H1 (cell line): ENCODE measurements at regions not wholly inside any gene's neighbourhood (a gene's known extent, or its start where the extent isn't known, plus 50 kb on each side); places are given as distances from the start of the nearest gene placed in this dataset.

ENCODE experiments used
- CTCF ChIA-PET: fragments of 300-600 bp; sonication (Branson Sonifier 250); formaldehyde crosslinking; loops from one replicate; lab custom pipeline; 2021; ENCODE audit not compliant: partially characterized antibody; lab: Charles Lee
- POLR2A ChIA-PET: fragments of 300-600 bp; sonication (Branson Sonifier 250); formaldehyde crosslinking; loops from one replicate; lab custom pipeline; 2021; ENCODE audit warnings: inconsistent platforms; ENCODE audit not compliant: partially characterized antibody; lab: Charles Lee
- DNase-seq, 2 experiments: peaks; one replicate each; pipeline versions ENCODE4 v3.0.0 to v3.0.0-alpha.2; 2010 to 2022; ENCODE audit warnings: low spot score in 2 of 2, low read depth in 1 of 2, mixed read lengths in 1 of 2
- FAIRE-seq: peaks from 2 replicates; lab custom pipeline; 2011; peaks lifted over from hg19 to GRCh38; lab: Jason Lieb, UNC
- H2AFZ ChIP-seq: 2 replicates; pipeline ENCODE4 v1.8.1; 2012; ENCODE audit warnings: low read length, inconsistent platforms
- H2AK5ac ChIP-seq: 2 replicates; pipeline ENCODE4 v1.6.1; 2013; ENCODE audit warnings: low read depth, low read length
- H2BK120ac ChIP-seq: replicated peaks from 2 replicates; pipeline ENCODE3; 2013; ENCODE audit warnings: low read depth, low read length, inconsistent platforms
- H2BK12ac ChIP-seq: 2 replicates; pipeline ENCODE4 v1.6.1; 2013; ENCODE audit warnings: low read depth, low read length
- H2BK15ac ChIP-seq: 2 replicates; pipeline ENCODE4 v1.6.1; 2013; ENCODE audit warnings: low read length
- H2BK20ac ChIP-seq: 2 replicates; pipeline ENCODE4 v1.6.1; 2013; ENCODE audit warnings: low read length
- H2BK5ac ChIP-seq: 2 replicates; pipeline ENCODE4 v1.6.1; 2013; ENCODE audit warnings: low read depth, low read length
- H3K14ac ChIP-seq: 2 replicates; pipeline ENCODE4 v1.6.1; 2013; ENCODE audit warnings: inconsistent platforms; ENCODE audit not compliant: insufficient read length
- H3K18ac ChIP-seq: 2 replicates; pipeline ENCODE4 v1.6.1; 2013; ENCODE audit warnings: low read length; ENCODE audit errors: extremely low read depth
- H3K23ac ChIP-seq: 2 replicates; pipeline ENCODE4 v1.6.1; 2013; ENCODE audit warnings: inconsistent platforms; ENCODE audit not compliant: insufficient read length
- H3K23me2 ChIP-seq: 2 replicates; pipeline ENCODE4 v1.6.1; 2013; ENCODE audit warnings: low read depth, low read length
- H3K27ac ChIP-seq: 2 replicates; pipeline ENCODE4 v1.6.1; 2011; ENCODE audit warnings: low read depth, low read length, inconsistent platforms
- H3K27me3 ChIP-seq, 4 experiments: replicated peaks in 1 of 4; 1 replicate in 1 of 4; 2 replicates in 3 of 4; pipeline versions ENCODE4 v1.6.1 to v1.8.1; 2011 to 2013; ENCODE audit warnings: low read length in 3 of 4, mild to moderate bottlenecking in 3 of 4, inconsistent platforms in 2 of 4, mixed read lengths in 2 of 4, moderate library complexity in 1 of 4; ENCODE audit not compliant: control insufficient read depth in 3 of 4, insufficient read depth in 3 of 4; ENCODE audit errors: extremely low read depth in 1 of 4
- H3K36me3 ChIP-seq, 4 experiments: 2 replicates each; pipeline versions ENCODE4 v1.6.1 to v1.8.1; 2011 to 2013; ENCODE audit warnings: mild to moderate bottlenecking in 4 of 4, low read length in 3 of 4, moderate library complexity in 2 of 4, control low read depth in 1 of 4, inconsistent platforms in 1 of 4; ENCODE audit not compliant: insufficient read depth in 4 of 4, control insufficient read depth in 2 of 4
- H3K4ac ChIP-seq: replicated peaks from 2 replicates; pipeline ENCODE3; 2013; ENCODE audit warnings: low read length, low read depth, mixed read lengths, inconsistent platforms; ENCODE audit not compliant: insufficient read length
- H3K4me1 ChIP-seq, 4 experiments: replicated peaks in 1 of 4; 1 replicate in 1 of 4; 2 replicates in 3 of 4; pipeline versions ENCODE4 v1.6.1 to v1.8.1; 2011 to 2013; ENCODE audit warnings: low read length in 3 of 4, inconsistent platforms in 2 of 4, mixed read lengths in 1 of 4; ENCODE audit not compliant: insufficient read depth in 4 of 4, control insufficient read depth in 3 of 4
- H3K4me2 ChIP-seq, 2 experiments: 2 replicates each; pipeline versions ENCODE4 v1.6.1 to v1.8.1; 2011 to 2013; ENCODE audit warnings: low read depth in 2 of 2, low read length in 2 of 2, control low read depth in 1 of 2, inconsistent platforms in 1 of 2, mild to moderate bottlenecking in 1 of 2; ENCODE audit not compliant: insufficient read depth in 1 of 2
- H3K4me3 ChIP-seq, 4 experiments: fragments of 200-600, 300-600 bp in 1 of 4; sonication (generic), shearing (Covaris generic), sonication (Bioruptor Twin) in 1 of 4; 2 replicates each; pipeline versions ENCODE4 v1.5.1 to v1.8.1; 2011 to 2016; ENCODE audit warnings: low read length in 4 of 4, low read depth in 3 of 4, control low read depth in 2 of 4, inconsistent platforms in 2 of 4, mild to moderate bottlenecking in 2 of 4, mixed read lengths in 1 of 4, moderate library complexity in 1 of 4; ENCODE audit not compliant: insufficient read depth in 2 of 4; ENCODE audit errors: extremely low read depth in 1 of 4
- H3K56ac ChIP-seq: replicated peaks from 2 replicates; pipeline ENCODE3; 2013; ENCODE audit warnings: low read depth, mild to moderate bottlenecking, mixed read lengths, low read length, inconsistent platforms; ENCODE audit not compliant: insufficient read length
- H3K79me1 ChIP-seq: 2 replicates; pipeline ENCODE4 v1.6.1; 2013; ENCODE audit warnings: low read depth, low read length, control low read depth
- H3K79me2 ChIP-seq, 2 experiments: 2 replicates each; pipeline versions ENCODE4 v1.6.1 to v1.8.1; 2012 to 2013; ENCODE audit warnings: low read length in 2 of 2, mild to moderate bottlenecking in 2 of 2, inconsistent platforms in 1 of 2; ENCODE audit not compliant: insufficient read depth in 2 of 2, control insufficient read depth in 1 of 2
- H3K9ac ChIP-seq, 4 experiments: replicated peaks in 1 of 4; 1 replicate in 1 of 4; 2 replicates in 3 of 4; pipeline versions ENCODE4 v1.6.1 to v1.8.1; 2011 to 2013; ENCODE audit warnings: low read depth in 3 of 4, low read length in 3 of 4, control low read depth in 2 of 4, mild to moderate bottlenecking in 2 of 4, moderate library complexity in 2 of 4, inconsistent platforms in 1 of 4; ENCODE audit errors: extremely low read depth in 1 of 4
- H3K9me3 ChIP-seq, 2 experiments: 2 replicates each; pipeline versions ENCODE4 v1.6.1 to v1.8.1; 2012 to 2013; ENCODE audit warnings: mild to moderate bottlenecking in 2 of 2, moderate library complexity in 2 of 2, control low read depth in 1 of 2, inconsistent platforms in 1 of 2, low read depth in 1 of 2, low read length in 1 of 2, mixed read lengths in 1 of 2; ENCODE audit not compliant: insufficient read depth in 2 of 2
- H4K20me1 ChIP-seq, 2 experiments: replicated peaks in 1 of 2; 2 replicates each; pipeline versions ENCODE3 to v1.8.1; 2011 to 2013; ENCODE audit warnings: inconsistent platforms in 2 of 2, low read length in 2 of 2, mild to moderate bottlenecking in 1 of 2; ENCODE audit not compliant: insufficient read depth in 2 of 2, control insufficient read depth in 1 of 2
- H4K5ac ChIP-seq: 2 replicates; pipeline ENCODE4 v1.6.1; 2013; ENCODE audit warnings: low read length, low read depth, mixed read lengths, inconsistent platforms; ENCODE audit not compliant: insufficient read length
- H4K8ac ChIP-seq: 2 replicates; pipeline ENCODE4 v1.8.0; 2013; ENCODE audit warnings: mild to moderate bottlenecking, moderate library complexity, low read length, inconsistent platforms; ENCODE audit not compliant: insufficient read depth; ENCODE audit errors: extremely low read depth
- H4K91ac ChIP-seq: replicated peaks from 2 replicates; pipeline ENCODE3; 2013; ENCODE audit warnings: low read length, mixed read lengths, inconsistent platforms; ENCODE audit not compliant: insufficient read length
- BRCA1 ChIP-seq: IDR thresholded peaks from 2 replicates; pipeline ENCODE4 v1.6.1; 2012; ENCODE audit warnings: low read depth, low read length, improper control_type of control experiment
- CBX8 ChIP-seq: fragments of 300-800, 300-1000 bp; sonication (generic); IDR thresholded peaks from 2 replicates; pipeline ENCODE4 v1.7.1; 2016; ENCODE audit warnings: low read depth, low read length, borderline replicate concordance
- CHD2 ChIP-seq: IDR thresholded peaks from 2 replicates; pipeline ENCODE4 v1.6.1; 2012; ENCODE audit warnings: low read length, improper control_type of control experiment
- CREB1 ChIP-seq: IDR thresholded peaks from 2 replicates; pipeline ENCODE4 v1.6.1; 2012; ENCODE audit warnings: inconsistent platforms
- CTBP2 ChIP-seq: IDR thresholded peaks from 2 replicates; pipeline ENCODE4 v1.7.0; 2011; ENCODE audit warnings: borderline replicate concordance, mild to moderate bottlenecking, moderate library complexity, mixed read lengths, low read length; ENCODE audit not compliant: insufficient read depth, insufficient read length
- JUND ChIP-seq: IDR thresholded peaks from 2 replicates; pipeline ENCODE4 v1.6.1; 2011; ENCODE audit warnings: mild to moderate bottlenecking, improper control_type of control experiment, low read length
- KDM1A ChIP-seq: fragments of 200-600, 300-600 bp; sonication (generic); IDR thresholded peaks from 2 replicates; pipeline ENCODE4 v1.7.1; 2016; ENCODE audit warnings: mild to moderate bottlenecking, low read length, borderline replicate concordance
- PHF8 ChIP-seq: fragments of 200-600 bp; sonication (generic); conservative IDR thresholded peaks from 2 replicates; pipeline ENCODE4 v1.7.1; 2012; ENCODE audit warnings: low read depth, mild to moderate bottlenecking, inconsistent platforms, low read length, moderate library complexity
- RXRA ChIP-seq: IDR thresholded peaks from 2 replicates; pipeline ENCODE4 v1.6.1; 2011; ENCODE audit warnings: low read depth, mild to moderate bottlenecking, low read length, moderate library complexity; ENCODE audit not compliant: insufficient read depth
- SAP30 ChIP-seq: fragments of 300-600 bp; sonication (generic); IDR thresholded peaks from 2 replicates; pipeline ENCODE4 v1.7.1; 2012; ENCODE audit warnings: low read length, moderate library complexity, mild to moderate bottlenecking, inconsistent platforms; ENCODE audit not compliant: insufficient read depth, insufficient replicate concordance
- SIX5 ChIP-seq: IDR thresholded peaks from 2 replicates; pipeline ENCODE4 v1.6.1; 2011; ENCODE audit warnings: mild to moderate bottlenecking, low read depth, low read length
- ZNF274 ChIP-seq: IDR thresholded peaks from 2 replicates; pipeline ENCODE4 v1.7.0; 2012; ENCODE audit warnings: low read length, borderline replicate concordance; ENCODE audit errors: extremely low read depth
- WGBS, 2 experiments: shearing (Covaris generic) in 1 of 2; methylation state at CpG; one replicate each; pipeline versions ENCODE4 v1.1.6 to v1.1.7; 2013 to 2015; ENCODE audit warnings: low lambda C conversion rate in 2 of 2, mixed read lengths in 2 of 2, inconsistent platforms in 1 of 2, low coverage in 1 of 2, missing lambda C conversion rate in 1 of 2; ENCODE audit not compliant: insufficient replicate concordance in 2 of 2, insufficient coverage in 1 of 2, insufficient read length in 1 of 2; ENCODE audit errors: extremely low coverage in 1 of 2, missing lambda C conversion rate in 1 of 2; 5-methylcytosine and 5-hydroxymethylcytosine counted together
- TF ChIP-seq, protein P1 (sequence below): IDR thresholded peaks from 2 replicates; pipeline ENCODE4 v1.6.1; 2011; ENCODE audit warnings: low read length, improper control_type of control experiment
- TF ChIP-seq, protein P2 (sequence below): IDR thresholded peaks from 2 replicates; pipeline ENCODE4 v1.6.1; 2012; ENCODE audit warnings: inconsistent platforms

DNA sequence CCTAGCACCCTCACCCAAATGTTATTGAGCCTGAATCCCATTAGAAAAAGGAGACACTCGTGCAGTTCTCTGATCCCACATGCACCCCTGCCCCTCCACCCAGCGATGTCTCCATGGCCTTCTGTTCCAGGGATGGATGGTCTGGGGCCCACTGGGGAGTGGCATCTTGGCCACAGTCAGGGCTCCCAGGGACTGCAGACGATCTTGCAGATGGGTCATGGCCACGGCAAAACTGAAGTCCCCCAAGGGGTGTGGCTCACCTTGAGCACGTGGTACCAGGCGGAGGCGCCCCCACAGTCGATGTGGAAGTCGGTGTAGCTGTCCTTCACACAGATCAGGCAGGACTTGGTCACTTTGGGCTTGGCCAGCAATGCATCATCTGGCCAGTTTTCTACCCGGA is 130.7 kb downstream of the TUBA3C start:
- H2BK5ac ChIP-seq, result no peak overlapping the region
- H3K36me3 ChIP-seq, result no peaks in the 10 kb centered on the region
- H3K79me1 ChIP-seq, result no peaks in the 10 kb centered on the region
- H3K27me3 ChIP-seq, result no peaks in the 10 kb centered on the region
- H2AK5ac ChIP-seq, result no peak overlapping the region
- H2BK20ac ChIP-seq, result no peak overlapping the region
- H3K4me1 ChIP-seq, result no peaks in the 10 kb centered on the region
- H2BK12ac ChIP-seq, result no peak overlapping the region
- H3K56ac ChIP-seq, result no peak overlapping the region
- no peak overlapping the region for H4K5ac ChIP-seq
- H3K27ac ChIP-seq, result no peak overlapping the region
- no peak for FAIRE-seq
- H3K9me3 ChIP-seq, result peaks cover 81 to 93% of the 10 kb centered on the region in 2 experiments
- H3K4ac ChIP-seq, result no peak overlapping the region
- H3K4me3 ChIP-seq, result no peak overlapping the region
- ChIA-PET POLR2A (no interaction called here), CTCF (no interaction called here)
- H3K9ac ChIP-seq, result no peak overlapping the region
- H3K14ac ChIP-seq, result no peak overlapping the region
- no peak overlapping the region for H3K23ac ChIP-seq
- 82% methylated on average over 10 of the region's 10 CpGs; no CpG with 5 or more reads in 1 of the 2 experiments for WGBS, 2 experiments
- H4K8ac ChIP-seq, result no peak overlapping the region
- H4K20me1 ChIP-seq, result no peaks in the 10 kb centered on the region
- H3K79me2 ChIP-seq, result no peaks in the 10 kb centered on the region
- H2BK15ac ChIP-seq, result no peak overlapping the region
- no peak overlapping the region for H4K91ac ChIP-seq
- TF ChIP-seq ZNF274 (no peak), CBX8 (no peak), SAP30 (no peak), RXRA (no peak), SIX5 (no peak), CTBP2 (no peak), JUND (no peak), CHD2 (no peak), KDM1A (no peak), PHF8 (no peak), CREB1 (no peak), BRCA1 (no peak)
- TF ChIP-seq, protein P1, sequence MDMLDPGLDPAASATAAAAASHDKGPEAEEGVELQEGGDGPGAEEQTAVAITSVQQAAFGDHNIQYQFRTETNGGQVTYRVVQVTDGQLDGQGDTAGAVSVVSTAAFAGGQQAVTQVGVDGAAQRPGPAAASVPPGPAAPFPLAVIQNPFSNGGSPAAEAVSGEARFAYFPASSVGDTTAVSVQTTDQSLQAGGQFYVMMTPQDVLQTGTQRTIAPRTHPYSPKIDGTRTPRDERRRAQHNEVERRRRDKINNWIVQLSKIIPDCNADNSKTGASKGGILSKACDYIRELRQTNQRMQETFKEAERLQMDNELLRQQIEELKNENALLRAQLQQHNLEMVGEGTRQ, result no peak
- TF ChIP-seq, protein P2, sequence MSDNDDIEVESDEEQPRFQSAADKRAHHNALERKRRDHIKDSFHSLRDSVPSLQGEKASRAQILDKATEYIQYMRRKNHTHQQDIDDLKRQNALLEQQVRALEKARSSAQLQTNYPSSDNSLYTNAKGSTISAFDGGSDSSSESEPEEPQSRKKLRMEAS, result no peak
- no peak overlapping the region for H2AFZ ChIP-seq
- no peaks in the 10 kb centered on the region for H3K23me2 ChIP-seq
- H3K4me2 ChIP-seq, result no peak overlapping the region
- H3K18ac ChIP-seq, result no peak overlapping the region
- no peak overlapping the region for H2BK120ac ChIP-seq
- no peak for DNase-seq
